ENCODE measurements at regions not wholly inside any gene's neighbourhood (a gene's known extent, or its start where the extent isn't known, plus 50 kb on each side); places are given as distances from the start of the nearest gene placed in this dataset.

DNA sequence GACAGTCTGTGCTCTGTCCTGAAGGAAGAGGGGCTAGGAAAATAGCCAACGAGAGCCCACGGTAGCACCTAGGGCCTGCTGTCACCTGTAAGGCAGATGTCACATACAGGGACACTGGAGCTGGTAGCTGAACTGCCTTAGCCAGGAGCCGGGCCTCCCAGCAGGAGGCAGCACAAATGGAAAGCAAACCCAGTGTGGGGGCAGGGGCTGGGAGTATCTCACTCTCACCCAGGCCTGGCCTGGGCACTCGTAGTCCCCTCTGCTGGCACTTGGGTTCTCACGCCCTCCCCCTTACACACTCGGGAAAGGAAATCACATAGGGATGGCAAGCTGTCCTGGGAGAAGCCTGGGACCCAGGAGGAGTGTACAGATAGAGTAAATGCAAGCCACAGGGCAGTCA lies 173.1 kb upstream of the CHRNA7 start:
- no peak overlapping the region for H3K27ac Mint-ChIP-seq
- intact Hi-C loops (cut with micrococcal nuclease) = no loop called here
- H3K27me3 Mint-ChIP-seq (ENCODE audit: low read depth) = peaks cover 4% of the 10 kb centered on the region
- DNase-seq (ENCODE audit: low spot score) = no peak
- no peaks in the 10 kb centered on the region for H3K4me1 Mint-ChIP-seq (ENCODE audit: low read depth)
- no peak overlapping the region for H3K4me3 Mint-ChIP-seq (ENCODE audit: low read depth)
- H3K36me3 Mint-ChIP-seq (ENCODE audit: low read depth) = no peaks in the 10 kb centered on the region
- H3K9me3 Mint-ChIP-seq = no peaks in the 10 kb centered on the region

DNA sequence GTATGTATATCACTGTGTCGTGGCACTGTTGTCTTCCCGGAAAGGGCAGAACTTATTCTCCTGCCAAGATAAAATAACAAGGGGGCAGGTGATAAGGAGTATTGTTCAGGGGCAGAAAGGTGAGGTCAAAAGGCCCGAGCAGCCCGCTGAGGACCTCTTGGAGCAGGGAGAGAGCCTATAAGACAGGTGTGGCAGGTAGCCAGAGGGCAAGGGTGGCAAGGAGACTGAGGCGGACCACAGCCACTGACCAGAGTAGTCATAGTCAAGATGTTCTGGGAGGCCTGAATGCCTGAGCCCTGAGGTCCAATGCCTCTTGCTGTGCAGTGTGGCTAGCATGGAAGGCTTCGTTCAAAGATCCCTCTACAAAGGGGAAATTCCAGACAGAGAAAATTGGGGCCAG lies 172.3 kb upstream of the CHRNA7 start:
- no peaks in the 10 kb centered on the region for H3K9me3 Mint-ChIP-seq
- H3K4me1 Mint-ChIP-seq (ENCODE audit: low read depth) = no peaks in the 10 kb centered on the region
- intact Hi-C loops (cut with micrococcal nuclease) = no loop called here
- peaks cover 4% of the 10 kb centered on the region for H3K27me3 Mint-ChIP-seq (ENCODE audit: low read depth)
- no peak for DNase-seq (ENCODE audit: low spot score)
- H3K36me3 Mint-ChIP-seq (ENCODE audit: low read depth) = no peaks in the 10 kb centered on the region
- no peak overlapping the region for H3K27ac Mint-ChIP-seq
- no peak overlapping the region for H3K4me3 Mint-ChIP-seq (ENCODE audit: low read depth)

DNA sequence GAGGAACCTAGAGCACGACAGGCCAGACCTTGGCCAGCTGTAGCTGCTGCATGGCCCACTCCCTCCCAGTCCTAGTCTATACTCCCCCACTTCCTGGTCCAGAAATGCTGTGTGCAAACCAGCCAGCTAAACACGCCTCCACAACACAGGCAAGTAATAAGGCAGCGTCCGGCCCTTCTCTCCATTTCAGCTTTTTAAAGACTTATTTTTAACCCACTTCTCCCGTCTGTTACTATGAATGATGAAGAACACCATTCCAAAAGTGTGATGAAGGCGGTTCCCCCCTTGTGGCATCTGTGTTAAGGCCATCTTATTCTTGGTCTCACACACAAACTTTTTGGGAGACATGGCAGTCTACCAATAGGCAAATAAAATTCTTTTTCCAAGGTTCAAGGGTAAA lies 164.1 kb upstream of the CHRNA7 start:
- H3K27ac Mint-ChIP-seq = no peak overlapping the region
- H3K9me3 Mint-ChIP-seq = no peaks in the 10 kb centered on the region
- no peak overlapping the region for H3K4me3 Mint-ChIP-seq (ENCODE audit: low read depth)
- no peaks in the 10 kb centered on the region for H3K36me3 Mint-ChIP-seq (ENCODE audit: low read depth)
- H3K4me1 Mint-ChIP-seq (ENCODE audit: low read depth) = peaks cover 8% of the 10 kb centered on the region
- no peak for DNase-seq (ENCODE audit: low spot score)
- intact Hi-C loops (cut with micrococcal nuclease) = no loop called here
- peaks cover 22% of the 10 kb centered on the region for H3K27me3 Mint-ChIP-seq (ENCODE audit: low read depth)

DNA sequence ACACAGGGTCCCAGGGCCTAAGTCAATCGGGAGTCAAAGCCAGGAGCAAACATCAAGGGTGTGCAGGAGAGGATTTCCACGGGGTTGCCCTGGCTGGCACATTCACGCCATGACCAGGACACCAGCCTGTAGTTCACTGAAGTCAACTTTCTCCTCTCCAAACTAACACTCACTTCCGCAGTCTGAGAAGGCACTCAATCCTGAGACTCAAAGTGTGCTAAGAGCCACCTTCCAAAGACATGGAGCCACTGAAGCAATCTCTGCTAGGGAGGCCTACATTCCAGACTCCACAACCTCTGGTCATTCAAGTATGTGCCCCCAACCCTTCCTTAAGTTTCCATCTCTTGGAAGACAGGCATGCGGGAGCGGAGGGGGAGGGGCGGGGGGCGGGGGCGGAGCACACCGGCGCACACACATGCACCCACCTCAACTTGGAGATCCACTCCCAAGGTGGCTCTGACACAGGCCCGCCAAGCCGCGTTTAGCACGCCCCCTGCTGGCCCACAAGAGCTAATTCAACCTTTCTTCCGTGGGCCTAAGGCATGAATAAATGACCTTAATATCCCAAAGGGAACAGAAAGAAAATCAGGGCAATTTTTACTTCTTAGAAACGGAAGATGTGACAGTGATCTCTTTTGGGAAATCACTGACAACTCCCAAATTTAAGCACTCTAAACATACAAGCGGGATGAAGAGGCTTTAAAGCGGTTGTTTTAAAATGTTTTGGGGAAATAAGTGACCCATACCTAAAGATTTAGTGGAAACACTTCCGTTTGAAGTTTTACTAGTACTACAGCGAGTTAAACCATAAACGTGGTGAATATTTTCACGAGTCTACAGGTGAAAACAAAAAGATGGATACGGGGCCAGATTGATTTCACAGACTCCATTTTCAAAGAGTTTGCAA lies 162.5 kb upstream of the CHRNA7 start:
- Mint-ChIP-seq H3K27ac (no peak overlapping the region), H3K9me3 (no peaks in the 10 kb centered on the region), H3K27me3 (ENCODE audit: low read depth) (peaks cover 33% of the 10 kb centered on the region), H3K36me3 (ENCODE audit: low read depth) (no peaks in the 10 kb centered on the region), H3K4me1 (ENCODE audit: low read depth) (peaks cover 10% of the 10 kb centered on the region), H3K4me3 (ENCODE audit: low read depth) (peak overlapping the region; percentile 10)
- intact Hi-C loops (cut with micrococcal nuclease) = no loop called here
- peak; percentile 45 for DNase-seq (ENCODE audit: low spot score)

DNA sequence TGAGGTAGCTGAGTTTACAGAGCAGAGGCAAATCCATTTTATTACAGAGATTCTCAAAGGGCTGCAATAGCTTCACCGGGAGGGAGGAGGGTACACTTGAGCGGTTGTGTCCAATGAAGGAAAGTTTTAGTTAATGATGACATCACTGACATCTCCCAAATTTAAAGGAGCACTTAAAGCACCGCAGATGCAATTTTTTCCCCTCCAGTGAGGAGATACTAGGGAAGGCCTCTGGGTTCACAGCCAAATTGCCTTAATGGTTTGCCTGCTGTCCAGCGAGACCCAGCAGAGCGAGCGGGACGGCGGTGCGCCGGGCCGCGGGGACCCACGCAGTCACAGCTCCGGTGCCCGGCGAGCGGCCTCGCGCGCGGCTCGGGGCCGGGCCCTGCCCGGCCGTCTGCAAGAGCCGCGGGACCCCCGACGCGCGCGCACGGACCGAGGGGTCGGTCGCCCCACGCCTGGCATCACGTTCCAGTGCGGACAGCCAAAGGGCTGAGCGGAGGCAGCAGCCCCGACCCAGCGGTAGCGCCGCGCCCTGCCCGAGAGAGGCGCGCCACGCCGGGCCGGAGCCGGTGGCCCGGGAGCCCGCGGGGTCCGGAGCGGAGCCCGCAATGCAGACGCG lies 160.5 kb upstream of the CHRNA7 start:
- Mint-ChIP-seq H3K27me3 (ENCODE audit: low read depth) (peaks cover 39% of the 10 kb centered on the region), H3K9me3 (no peaks in the 10 kb centered on the region), H3K4me1 (ENCODE audit: low read depth) (peaks cover 10% of the 10 kb centered on the region), H3K27ac (no peak overlapping the region), H3K36me3 (ENCODE audit: low read depth) (no peaks in the 10 kb centered on the region), H3K4me3 (ENCODE audit: low read depth) (peak overlapping the region; percentile 71)
- intact Hi-C loops (cut with micrococcal nuclease) = loop anchor here (5.0 kb wide), 1 partner anchor 217 kb away; no protein-coding TSS in a partner anchor
- DNase-seq (ENCODE audit: low spot score) = no peak

DNA sequence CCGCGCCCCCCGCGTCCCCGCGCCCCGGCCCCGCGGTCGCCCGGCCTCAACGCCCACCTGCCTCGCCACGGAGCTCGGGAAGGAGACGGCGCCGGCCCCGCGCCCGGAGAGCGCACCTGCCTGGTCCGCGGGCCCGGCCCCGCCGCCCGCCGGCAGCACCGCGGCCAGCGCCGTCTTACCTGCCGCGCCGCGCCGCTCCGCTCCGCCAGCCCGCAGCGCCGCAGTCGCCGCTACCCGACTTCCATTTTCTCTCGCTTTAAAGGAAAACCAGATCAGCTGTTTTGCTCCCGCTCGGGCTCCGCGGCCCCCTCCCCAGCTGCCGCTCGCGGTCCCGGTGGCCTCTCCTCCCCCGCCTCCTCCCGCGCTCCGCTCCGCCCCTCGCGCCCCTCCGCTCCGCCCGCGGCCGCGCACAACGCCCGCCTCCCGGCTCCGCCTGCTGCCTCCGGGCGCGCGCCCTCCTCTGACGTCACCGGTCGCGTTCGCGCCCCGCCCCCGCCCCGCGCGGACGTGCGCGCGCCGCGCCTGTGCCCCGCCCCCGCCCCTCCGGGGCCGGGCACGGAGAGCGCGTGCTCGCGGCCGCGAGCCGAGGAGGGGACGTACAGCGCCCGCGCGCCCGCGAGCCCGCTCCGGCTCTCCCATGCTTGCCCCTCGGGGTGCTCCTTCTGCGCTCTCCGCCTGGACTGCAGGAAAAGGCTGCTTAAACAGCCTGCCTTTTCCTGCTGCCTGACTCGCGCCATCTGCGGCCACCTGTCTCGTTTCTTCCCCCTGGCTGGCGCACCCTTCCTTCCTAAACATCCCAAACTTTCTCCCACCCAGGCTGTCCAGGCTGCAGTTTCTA lies 159.8 kb upstream of the CHRNA7 start, which contains the start of gene OTUD7A:
TSS of gene OTUD7A (minus strand) at position 346 of the 838 bp plus-strand sequence.
- Mint-ChIP-seq H3K4me1 (ENCODE audit: low read depth) (peaks cover 10% of the 10 kb centered on the region), H3K27me3 (ENCODE audit: low read depth) (peaks cover 39% of the 10 kb centered on the region), H3K4me3 (ENCODE audit: low read depth) (peak within 1 kb of the TSS; percentile 84), H3K27ac (peak within 1 kb of the TSS; percentile 64), H3K36me3 (ENCODE audit: low read depth) (no peaks in the 10 kb centered on the region), H3K9me3 (no peaks in the 10 kb centered on the region)
- peak; percentile 82 for DNase-seq (ENCODE audit: low spot score)
- intact Hi-C loops (cut with micrococcal nuclease) = loop anchor here (5.0 kb wide), 1 partner anchor 218 kb away; no protein-coding TSS in a partner anchor

DNA sequence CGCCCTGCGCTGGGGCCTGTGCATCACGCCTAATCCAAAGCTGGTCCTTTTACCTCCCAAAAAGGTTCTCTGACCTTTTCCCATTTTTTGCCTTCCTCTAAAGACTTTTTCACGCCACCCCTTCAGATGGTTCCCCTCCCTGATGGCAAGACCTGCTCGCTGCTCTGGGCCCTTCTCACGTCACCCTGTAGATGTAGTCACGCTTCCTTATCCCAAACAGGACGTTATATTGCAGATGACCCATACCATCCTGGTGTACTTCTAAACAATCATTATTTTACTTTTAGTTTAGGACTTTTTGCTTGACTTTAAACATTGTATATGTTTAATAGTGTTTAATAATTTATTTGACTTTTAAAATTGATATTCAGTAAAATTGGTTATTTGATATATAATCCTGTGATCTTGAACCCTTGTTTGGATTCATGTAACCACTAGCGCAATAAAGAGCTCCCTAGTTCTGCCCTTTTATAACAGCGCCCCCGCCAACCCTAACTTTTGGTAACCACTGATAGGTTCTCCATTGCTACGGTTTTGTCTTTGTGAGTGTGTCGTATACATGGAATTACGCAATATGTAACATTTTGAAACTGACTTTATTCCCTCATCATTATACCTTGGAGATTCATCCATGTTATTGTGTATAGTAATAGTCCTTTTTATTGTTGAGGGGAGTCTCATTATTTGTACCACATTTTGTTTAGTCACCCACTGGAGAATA lies 159.0 kb upstream of the CHRNA7 start:
- Mint-ChIP-seq H3K27ac (peak overlapping the region; percentile 64), H3K27me3 (ENCODE audit: low read depth) (peaks cover 41% of the 10 kb centered on the region), H3K4me3 (ENCODE audit: low read depth) (peak overlapping the region; percentile 84), H3K36me3 (ENCODE audit: low read depth) (no peaks in the 10 kb centered on the region), H3K9me3 (no peaks in the 10 kb centered on the region), H3K4me1 (ENCODE audit: low read depth) (peaks cover 10% of the 10 kb centered on the region)
- intact Hi-C loops (cut with micrococcal nuclease) = loop anchor here (5.0 kb wide), 1 partner anchor 219 kb away; no protein-coding TSS in a partner anchor
- no peak for DNase-seq (ENCODE audit: low spot score)

DNA sequence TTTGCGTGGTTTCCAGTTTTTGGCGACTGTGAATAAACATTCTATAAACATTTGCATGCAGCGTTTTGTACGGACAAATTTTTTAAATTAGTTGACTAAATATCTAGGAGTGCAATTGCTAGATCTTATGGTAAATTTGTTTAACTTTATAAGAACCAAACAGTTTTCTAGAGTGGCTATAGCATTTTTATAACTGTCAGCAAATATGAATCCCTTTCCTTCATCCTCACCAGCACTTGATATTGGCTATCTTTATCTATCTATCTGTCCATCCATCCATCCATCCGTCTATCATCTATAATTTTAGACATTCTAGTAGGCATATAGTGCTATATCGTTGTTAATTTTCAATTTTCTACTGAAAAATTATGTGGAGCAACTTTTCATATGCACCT lies 158.4 kb upstream of the CHRNA7 start:
- Mint-ChIP-seq H3K27ac (no peak overlapping the region), H3K27me3 (ENCODE audit: low read depth) (peaks cover 41% of the 10 kb centered on the region), H3K9me3 (no peaks in the 10 kb centered on the region), H3K4me3 (ENCODE audit: low read depth) (no peak overlapping the region), H3K4me1 (ENCODE audit: low read depth) (peaks cover 10% of the 10 kb centered on the region), H3K36me3 (ENCODE audit: low read depth) (no peaks in the 10 kb centered on the region)
- intact Hi-C loops (cut with micrococcal nuclease) = loop anchor here (5.0 kb wide), 1 partner anchor 220 kb away; no protein-coding TSS in a partner anchor
- no peak for DNase-seq (ENCODE audit: low spot score)

DNA sequence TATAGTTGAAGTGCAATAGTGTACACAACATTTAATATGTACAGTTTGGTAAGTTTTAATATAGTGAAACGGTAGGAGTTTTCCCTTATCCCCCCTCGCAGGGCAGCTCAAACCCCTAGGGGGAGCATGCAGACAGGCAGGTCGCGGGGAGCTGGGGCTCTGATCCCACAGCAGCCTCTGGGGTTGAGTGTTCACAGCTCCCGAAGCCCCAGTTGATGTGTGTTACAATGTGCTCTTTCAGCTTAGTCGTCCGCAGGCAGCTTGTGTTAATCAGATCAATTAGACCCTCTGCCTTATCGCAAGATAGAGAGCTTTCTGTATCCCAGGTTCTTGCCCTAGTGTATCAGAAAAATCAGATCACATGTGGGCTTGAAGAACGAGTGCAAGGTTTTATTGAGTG lies 143.1 kb upstream of the CHRNA7 start:
- Mint-ChIP-seq H3K4me1 (ENCODE audit: low read depth) (no peaks in the 10 kb centered on the region), H3K9me3 (no peaks in the 10 kb centered on the region), H3K4me3 (ENCODE audit: low read depth) (no peak overlapping the region), H3K27ac (no peak overlapping the region), H3K27me3 (ENCODE audit: low read depth) (peaks cover 9% of the 10 kb centered on the region), H3K36me3 (ENCODE audit: low read depth) (no peaks in the 10 kb centered on the region)
- DNase-seq (ENCODE audit: low spot score) = no peak
- intact Hi-C loops (cut with micrococcal nuclease) = no loop called here

DNA sequence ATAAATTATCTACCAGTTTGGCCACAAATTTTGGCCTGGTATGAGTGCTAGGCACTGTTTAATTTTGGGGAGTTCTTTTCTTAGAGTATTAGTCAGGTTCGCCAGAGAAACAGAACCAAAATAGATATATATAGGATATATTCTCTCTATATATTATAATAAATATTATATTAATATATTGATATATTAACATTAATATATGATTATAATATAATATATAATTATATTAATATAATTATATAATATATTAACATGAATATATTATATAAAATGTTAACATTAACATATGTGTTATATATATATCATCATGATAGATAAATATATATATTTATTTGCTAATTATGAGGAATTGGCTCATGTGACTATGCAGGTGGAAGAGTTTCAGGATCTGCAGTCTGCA lies 137.8 kb upstream of the CHRNA7 start:
- no peak for DNase-seq (ENCODE audit: low spot score)
- Mint-ChIP-seq H3K36me3 (ENCODE audit: low read depth) (no peaks in the 10 kb centered on the region), H3K9me3 (peaks cover 3% of the 10 kb centered on the region), H3K27me3 (ENCODE audit: low read depth) (peaks cover 5% of the 10 kb centered on the region), H3K4me1 (ENCODE audit: low read depth) (no peaks in the 10 kb centered on the region), H3K27ac (no peak overlapping the region), H3K4me3 (ENCODE audit: low read depth) (no peak overlapping the region)
- intact Hi-C loops (cut with micrococcal nuclease) = no loop called here

DNA sequence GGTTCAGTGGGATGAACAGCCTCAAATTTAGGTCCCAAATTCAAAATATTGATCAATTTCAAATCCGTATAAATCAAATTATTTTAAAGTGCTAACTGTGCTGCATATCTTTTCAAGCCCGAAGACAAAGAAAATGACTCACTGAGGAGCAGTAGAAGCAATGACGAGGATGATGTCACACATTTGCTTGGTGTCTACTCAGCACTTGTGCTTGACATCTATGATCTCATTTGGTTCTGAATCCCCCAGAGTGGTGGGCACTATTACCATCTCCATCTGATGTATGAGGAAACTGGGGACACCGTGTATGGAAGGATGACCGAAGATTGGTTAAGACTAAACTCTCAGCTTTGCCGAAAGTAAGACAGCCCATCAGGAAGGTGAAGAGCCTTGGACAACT lies 136.5 kb upstream of the CHRNA7 start:
- H3K9me3 Mint-ChIP-seq = peaks cover 8% of the 10 kb centered on the region
- intact Hi-C loops (cut with micrococcal nuclease) = no loop called here
- no peaks in the 10 kb centered on the region for H3K36me3 Mint-ChIP-seq (ENCODE audit: low read depth)
- no peak overlapping the region for H3K4me3 Mint-ChIP-seq (ENCODE audit: low read depth)
- DNase-seq (ENCODE audit: low spot score) = no peak
- H3K4me1 Mint-ChIP-seq (ENCODE audit: low read depth) = no peaks in the 10 kb centered on the region
- no peak overlapping the region for H3K27ac Mint-ChIP-seq
- H3K27me3 Mint-ChIP-seq (ENCODE audit: low read depth) = no peaks in the 10 kb centered on the region

DNA sequence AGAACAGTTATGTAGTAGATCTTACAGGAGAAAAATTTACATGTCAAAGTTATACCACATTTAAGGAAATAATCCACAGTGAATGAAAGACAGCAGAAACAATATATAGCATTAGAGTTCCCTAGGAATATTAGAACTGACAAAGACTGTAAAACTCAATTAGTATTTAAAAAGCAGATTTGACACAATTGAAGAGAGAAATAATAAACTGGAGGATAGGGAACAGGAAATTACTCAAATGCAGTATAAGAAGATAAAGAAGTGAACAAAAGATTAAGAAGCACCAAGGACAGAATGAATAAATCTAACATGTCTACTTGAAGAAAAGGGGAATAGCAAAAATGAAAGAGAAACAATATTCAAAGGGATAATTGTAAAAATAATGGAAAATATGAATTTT lies 132.6 kb upstream of the CHRNA7 start:
- Mint-ChIP-seq H3K4me3 (ENCODE audit: low read depth) (no peak overlapping the region), H3K36me3 (ENCODE audit: low read depth) (no peaks in the 10 kb centered on the region), H3K9me3 (peaks cover 8% of the 10 kb centered on the region), H3K27me3 (ENCODE audit: low read depth) (no peaks in the 10 kb centered on the region), H3K27ac (no peak overlapping the region), H3K4me1 (ENCODE audit: low read depth) (no peaks in the 10 kb centered on the region)
- no peak for DNase-seq (ENCODE audit: low spot score)
- intact Hi-C loops (cut with micrococcal nuclease) = no loop called here
